Muscle layer of colon (tissue), 2 donors: ENCODE measurements at regions not wholly inside any gene's neighbourhood (a gene's known extent, or its start where the extent isn't known, plus 50 kb on each side); places are given as distances from the start of the nearest gene placed in this dataset.

Experiments
- H3K27ac ChIP-seq: one replicate; pipeline ENCODE4 v1.7.0; 2013; ENCODE audit warnings: low read depth, mild to moderate bottlenecking, low read length, moderate library complexity
- H3K27me3 ChIP-seq, 2 donors: one replicate each; pipeline ENCODE4 v1.7.0; 2013; ENCODE audit warnings: low read length in 2 of 2, mild to moderate bottlenecking in 2 of 2; ENCODE audit not compliant: insufficient read depth in 2 of 2, control insufficient read depth in 1 of 2
- H3K36me3 ChIP-seq: one replicate; pipeline ENCODE4 v1.7.0; 2013; ENCODE audit warnings: mild to moderate bottlenecking, low read length; ENCODE audit not compliant: insufficient read depth
- H3K4me1 ChIP-seq: one replicate; pipeline ENCODE4 v1.7.0; 2013; ENCODE audit warnings: mild to moderate bottlenecking, low read length; ENCODE audit not compliant: insufficient read depth
- H3K4me3 ChIP-seq, 2 donors: one replicate each; pipeline ENCODE4 v1.7.0; 2013; ENCODE audit warnings: low read length in 2 of 2, low read depth in 1 of 2, mild to moderate bottlenecking in 1 of 2, moderate library complexity in 1 of 2
- H3K9ac ChIP-seq: one replicate; pipeline ENCODE4 v1.7.0; 2013; ENCODE audit warnings: low read length
- H3K9me3 ChIP-seq: one replicate; pipeline ENCODE4 v1.7.0; 2013; ENCODE audit warnings: mild to moderate bottlenecking, low read length
- donor health status: abdominal sarcoma.
- donor health status: Adenocarcinoma of cecum.

GRCh38 chr11:29538339-29539036 is 478.3 kb downstream of the KCNA4 start:
- Histone ChIP-seq H3K4me1 (no peaks in the 10 kb centered on the region), H3K4me3 (no peak overlapping the region), H3K27ac (no peak overlapping the region), H3K36me3 (no peaks in the 10 kb centered on the region), H3K9ac (no peak overlapping the region), H3K9me3 (no peaks in the 10 kb centered on the region), H3K27me3 (no peaks in the 10 kb centered on the region)

GRCh38 chr11:29534836-29535235 is 482.0 kb downstream of the KCNA4 start:
- no peak overlapping the region for H3K4me3 ChIP-seq
- no peaks in the 10 kb centered on the region for H3K27me3 ChIP-seq
- no peak overlapping the region for H3K9ac ChIP-seq
- H3K36me3 ChIP-seq: no peaks in the 10 kb centered on the region
- no peaks in the 10 kb centered on the region for H3K9me3 ChIP-seq
- no peaks in the 10 kb centered on the region for H3K4me1 ChIP-seq
- no peak overlapping the region for H3K27ac ChIP-seq

DNA sequence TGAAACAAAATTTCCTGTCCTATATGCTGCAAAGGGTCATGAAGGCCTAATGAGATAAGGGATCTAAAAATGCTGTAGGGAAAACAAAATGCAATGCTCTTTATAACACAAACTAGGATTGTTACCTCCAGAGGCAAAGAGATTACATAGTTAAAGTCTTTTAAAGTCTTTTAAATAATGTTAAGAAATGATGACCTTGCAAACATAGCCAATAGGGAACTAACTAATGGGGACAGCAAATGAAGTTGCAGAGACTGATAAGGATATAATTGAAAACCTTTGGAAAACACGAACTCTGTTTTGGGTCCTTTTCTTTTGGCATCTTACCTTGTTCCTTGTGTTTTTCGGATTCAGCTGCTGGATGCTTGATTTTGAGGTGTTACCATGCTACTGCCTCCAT is 485.9 kb downstream of the KCNA4 start:
- H3K27ac ChIP-seq: no peak overlapping the region
- H3K4me1 ChIP-seq: no peaks in the 10 kb centered on the region
- H3K36me3 ChIP-seq: no peaks in the 10 kb centered on the region
- H3K4me3 ChIP-seq: no peak overlapping the region
- H3K9me3 ChIP-seq: no peaks in the 10 kb centered on the region
- no peaks in the 10 kb centered on the region for H3K27me3 ChIP-seq
- H3K9ac ChIP-seq: no peak overlapping the region

- Histone ChIP-seq H3K27me3 (no peaks in the 10 kb centered on the region), H3K4me1 (no peaks in the 10 kb centered on the region)
Measured at GRCh38 chr11:29527391-29527936, 489.4 kb downstream of the KCNA4 start.

DNA sequence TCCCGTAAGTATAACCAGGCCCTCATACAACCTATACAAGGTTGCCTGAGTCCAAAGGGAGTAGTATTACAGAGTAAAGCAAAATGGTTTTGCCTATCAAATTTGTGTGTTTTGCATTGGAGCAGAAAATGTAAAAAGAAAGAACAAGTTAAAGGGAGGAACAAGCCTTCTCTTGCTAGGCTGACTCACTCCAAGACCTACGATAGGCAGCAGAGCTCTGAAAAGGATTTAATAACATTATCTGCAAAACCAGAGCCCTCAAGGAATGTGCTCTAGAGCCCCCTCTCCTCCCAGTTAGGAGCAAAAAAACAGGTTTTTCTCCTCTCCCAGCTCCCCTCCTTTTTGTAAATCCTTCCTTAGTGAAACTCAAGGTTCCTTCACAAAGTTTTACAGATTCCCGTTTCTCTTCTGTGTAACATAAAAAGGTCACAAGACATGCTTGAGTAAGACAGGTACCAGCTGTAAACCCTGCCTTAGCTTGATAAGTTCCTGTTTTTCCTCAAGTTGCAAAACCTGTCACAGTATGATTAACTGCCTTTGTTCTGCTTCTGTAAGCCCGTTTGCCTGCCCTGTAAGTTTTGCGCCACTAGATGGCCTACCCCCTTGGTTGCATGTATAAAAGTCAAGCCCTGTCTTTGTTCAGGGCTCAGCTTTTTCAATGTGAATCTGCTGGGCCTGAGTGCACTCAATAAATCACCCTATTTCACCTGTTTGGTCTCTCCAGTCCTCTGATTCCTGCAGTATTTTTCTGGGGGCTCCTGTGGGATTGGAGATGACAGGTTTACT is 498.2 kb downstream of the KCNA4 start:
- H3K4me3 ChIP-seq: no peak overlapping the region
- no peaks in the 10 kb centered on the region for H3K27me3 ChIP-seq
- no peak overlapping the region for H3K27ac ChIP-seq
- H3K36me3 ChIP-seq: no peaks in the 10 kb centered on the region
- no peak overlapping the region for H3K9ac ChIP-seq
- no peaks in the 10 kb centered on the region for H3K9me3 ChIP-seq
- H3K4me1 ChIP-seq: no peaks in the 10 kb centered on the region

More at GRCh38 chr11:29527391-29527936, 489.4 kb downstream of the KCNA4 start:
- Histone ChIP-seq H3K4me3 (no peak overlapping the region), H3K9me3 (no peaks in the 10 kb centered on the region), H3K36me3 (no peaks in the 10 kb centered on the region), H3K27ac (no peak overlapping the region), H3K9ac (no peak overlapping the region)

DNA sequence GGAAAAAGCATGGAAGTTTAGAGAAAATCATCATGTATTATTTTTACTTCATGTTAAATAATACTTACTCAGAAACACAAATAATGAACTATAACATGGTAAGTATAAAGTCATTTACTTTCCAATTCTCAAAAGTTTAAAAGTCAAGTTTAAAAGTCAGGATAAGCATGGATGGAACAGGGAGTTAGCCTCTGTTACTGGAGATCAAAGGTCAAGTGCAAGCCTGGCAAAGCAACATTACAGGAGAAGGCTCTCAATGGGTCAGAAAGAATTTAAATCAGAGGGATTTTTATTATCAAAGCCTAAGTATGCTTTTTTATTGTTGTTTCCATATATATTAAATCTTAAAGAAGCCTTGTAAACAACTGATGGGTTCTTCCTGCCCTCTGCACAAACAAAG is 505.4 kb downstream of the KCNA4 start:
- Histone ChIP-seq H3K27me3 (no peaks in the 10 kb centered on the region), H3K36me3 (no peaks in the 10 kb centered on the region), H3K9me3 (no peaks in the 10 kb centered on the region), H3K4me3 (no peak overlapping the region), H3K4me1 (no peaks in the 10 kb centered on the region), H3K9ac (no peak overlapping the region), H3K27ac (no peak overlapping the region)

DNA sequence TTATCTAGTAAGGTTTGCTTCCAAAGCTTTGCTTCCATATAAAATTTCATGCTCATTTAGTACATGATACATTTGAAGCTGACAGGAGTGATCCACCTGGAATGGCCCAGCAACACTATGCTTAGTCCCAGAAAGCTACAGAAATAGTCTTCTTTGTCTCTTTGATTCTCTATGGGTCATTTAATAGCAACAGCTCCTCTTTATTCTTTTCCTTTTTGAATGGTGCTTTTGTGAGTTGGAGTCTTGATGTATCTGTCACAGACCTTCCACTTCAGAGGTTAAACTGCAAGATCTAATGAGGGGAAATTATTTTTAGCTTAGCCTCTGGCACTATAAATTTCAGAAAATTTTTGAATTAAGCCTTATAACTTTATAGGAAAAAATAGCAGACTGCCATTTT is 509.5 kb downstream of the KCNA4 start:
- no peaks in the 10 kb centered on the region for H3K27me3 ChIP-seq
- no peaks in the 10 kb centered on the region for H3K36me3 ChIP-seq
- H3K27ac ChIP-seq: no peak overlapping the region
- H3K4me1 ChIP-seq: no peaks in the 10 kb centered on the region
- H3K4me3 ChIP-seq: no peak overlapping the region
- no peaks in the 10 kb centered on the region for H3K9me3 ChIP-seq
- H3K9ac ChIP-seq: no peak overlapping the region

DNA sequence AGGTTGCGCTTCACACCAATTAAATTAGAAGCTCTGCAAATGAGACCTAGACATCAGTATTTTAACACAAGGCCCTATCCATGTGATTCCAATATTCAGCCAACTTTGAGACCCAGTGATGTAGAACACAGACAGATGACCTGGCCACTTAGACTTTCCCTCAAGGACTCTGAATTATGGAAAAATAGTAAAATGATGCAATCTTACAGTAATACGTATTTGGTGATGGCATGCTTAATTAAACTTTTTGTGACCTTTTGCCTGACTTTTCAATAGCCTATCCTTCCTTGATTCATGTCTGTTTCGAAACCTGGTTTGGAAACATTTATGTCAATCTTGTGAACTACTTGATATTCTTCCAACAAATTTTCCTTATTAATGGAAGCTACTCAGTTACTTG is 521.2 kb downstream of the KCNA4 start:
- no peak overlapping the region for H3K27ac ChIP-seq
- no peaks in the 10 kb centered on the region for H3K9me3 ChIP-seq
- H3K4me3 ChIP-seq: no peak overlapping the region
- H3K4me1 ChIP-seq: no peaks in the 10 kb centered on the region
- H3K9ac ChIP-seq: no peak overlapping the region
- H3K27me3 ChIP-seq: no peaks in the 10 kb centered on the region
- H3K36me3 ChIP-seq: no peaks in the 10 kb centered on the region

- Histone ChIP-seq H3K9ac (no peak overlapping the region), H3K36me3 (no peaks in the 10 kb centered on the region), H3K27me3 (no peaks in the 10 kb centered on the region), H3K4me1 (no peaks in the 10 kb centered on the region), H3K9me3 (no peaks in the 10 kb centered on the region), H3K4me3 (no peak overlapping the region), H3K27ac (no peak overlapping the region)
Measured at GRCh38 chr11:29490938-29491337, 525.9 kb downstream of the KCNA4 start.

GRCh38 chr11:29486301-29486700 is 530.5 kb downstream of the KCNA4 start:
- H3K4me1 ChIP-seq: no peaks in the 10 kb centered on the region
- no peak overlapping the region for H3K4me3 ChIP-seq

DNA sequence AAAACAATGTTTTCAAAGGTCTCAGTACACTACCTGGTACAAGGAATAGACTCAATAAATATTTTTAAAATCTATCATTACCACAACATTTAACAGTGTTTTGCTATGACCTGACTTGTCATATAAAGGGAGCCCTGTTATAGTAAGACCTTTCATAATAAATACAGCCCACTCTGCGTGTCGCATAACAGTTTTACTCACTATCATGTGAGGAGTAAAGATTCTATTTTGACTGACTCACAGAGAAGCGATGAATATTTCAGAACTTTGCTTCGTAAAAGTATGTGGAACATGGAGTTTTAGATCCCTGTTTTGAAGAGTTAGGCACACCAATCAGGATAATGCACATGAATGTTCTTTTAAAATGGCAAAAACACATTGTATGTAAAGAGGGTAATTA is 531.2 kb downstream of the KCNA4 start:
- no peaks in the 10 kb centered on the region for H3K4me1 ChIP-seq

More at GRCh38 chr11:29486301-29486700, 530.5 kb downstream of the KCNA4 start:
- Histone ChIP-seq H3K9me3 (no peaks in the 10 kb centered on the region), H3K36me3 (no peaks in the 10 kb centered on the region), H3K27ac (no peak overlapping the region), H3K27me3 (no peaks in the 10 kb centered on the region), H3K9ac (no peak overlapping the region)

More for the DNA sequence above, 531.2 kb downstream of the KCNA4 start:
- H3K9me3 ChIP-seq: no peaks in the 10 kb centered on the region
- H3K36me3 ChIP-seq: no peaks in the 10 kb centered on the region
- no peak overlapping the region for H3K27ac ChIP-seq
- H3K4me3 ChIP-seq: no peak overlapping the region
- no peak overlapping the region for H3K9ac ChIP-seq
- no peaks in the 10 kb centered on the region for H3K27me3 ChIP-seq
